ENCODE measurements at regions not wholly inside any gene's neighbourhood (a gene's known extent, or its start where the extent isn't known, plus 50 kb on each side); places are given as distances from the start of the nearest gene placed in this dataset.

GRCh38 chr6:134727081-134727480, 222.8 kb downstream of the ALDH8A1 start:
- TF ChIP-seq CTCF (conservative IDR thresholded peaks at IDR 0.05 in 1 of 2, IDR thresholded peaks at IDR 0.05 in 1 of 2; ENCODE audit: low read depth in 1 of 2, low read length in 2 of 2) (no peak), EZH2 (IDR thresholded peaks at IDR 0.05; ENCODE audit: low read length, missing control alignments) (no peak)
